K562 (cell line): ENCODE measurements at regions not wholly inside any gene's neighbourhood (a gene's known extent, or its start where the extent isn't known, plus 50 kb on each side); places are given as distances from the start of the nearest gene placed in this dataset.

Source experiments
- ATAC-seq: fragments of 200-7000 bp; cut with Tn5 transposase; 3 replicates; pipeline ENCODE4 v1.9.1; 2020; ENCODE audit warnings: moderate library complexity
- BruUV-seq: library from RNA; stranded (reverse); fragments of 400-500 nt; replicated peaks from 2 replicates; lab custom pipeline; 2021; lab: Mats Ljungman, UMichigan
- CTCF ChIA-PET: fragments of 300-600 bp; formaldehyde crosslinking; extraction: SDS; loops from one replicate; lab custom pipeline; 2021; ENCODE audit warnings: low intra/inter-chr PET ratio; lab: Yijun Ruan, JAX
- POLR2A ChIA-PET: fragments of 300-600, 350-650 bp; sonication (Branson Sonifier 250); formaldehyde crosslinking; extraction: SDS; loops from one replicate; lab custom pipeline; 2021; ENCODE audit warnings: antibody characterized with exemption, inconsistent platforms; lab: Yijun Ruan, JAX
- DNase-seq, 4 experiments: peaks; one replicate each; pipeline versions ENCODE4 v3.0.0 to v3.0.0-alpha.2; 2011 to 2018; ENCODE audit warnings: low spot score in 3 of 4, mixed read lengths in 3 of 4; ENCODE audit errors: extremely low read depth in 1 of 4
- FAIRE-seq: peaks from 2 replicates; lab custom pipeline; 2011; peaks lifted over from hg19 to GRCh38; lab: Jason Lieb, UNC
- H2AFZ ChIP-seq: 2 replicates; pipeline ENCODE4 v1.6.0; 2011; ENCODE audit warnings: low read depth, low read length, control low read depth, inconsistent platforms
- H3K27ac ChIP-seq: fragments of 200-600 bp; 3 replicates; pipeline ENCODE4 v1.8.0; 2011; ENCODE audit warnings: low read depth, mild to moderate bottlenecking, control low read depth, inconsistent platforms, low read length, moderate library complexity, mixed read lengths; ENCODE audit errors: extremely low read depth
- H3K27me3 ChIP-seq, 2 experiments: fragments of 300-600 bp in 1 of 2; 2 replicates in 1 of 2; 3 replicates in 1 of 2; pipeline versions ENCODE4 v1.6.0 to v1.8.0; 2011; ENCODE audit warnings: inconsistent platforms in 2 of 2, low read length in 2 of 2, mild to moderate bottlenecking in 1 of 2, mixed read lengths in 1 of 2, moderate library complexity in 1 of 2; ENCODE audit not compliant: control insufficient read depth in 2 of 2, insufficient read depth in 2 of 2
- H3K36me3 ChIP-seq: fragments of 300-600 bp; 3 replicates; pipeline ENCODE4 v1.8.0; 2011; ENCODE audit warnings: mild to moderate bottlenecking, low read length, inconsistent platforms; ENCODE audit not compliant: control insufficient read depth, insufficient read depth
- H3K4me1 ChIP-seq, 2 experiments: fragments of 200-600 bp in 1 of 2; replicated peaks in 1 of 2; 2 replicates in 1 of 2; 3 replicates in 1 of 2; pipeline versions ENCODE4 v1.5.1 to v1.8.0; 2011; ENCODE audit warnings: inconsistent platforms in 2 of 2, low read length in 2 of 2, mild to moderate bottlenecking in 1 of 2, mixed read lengths in 1 of 2, moderate library complexity in 1 of 2; ENCODE audit not compliant: control insufficient read depth in 2 of 2, insufficient read depth in 2 of 2
- H3K4me2 ChIP-seq: 2 replicates; pipeline ENCODE4 v1.6.1; 2011; ENCODE audit warnings: low read length, control low read depth, inconsistent platforms, mixed read lengths; ENCODE audit not compliant: insufficient read depth
- H3K4me3 ChIP-seq: fragments of 200-600 bp; sonication (generic), shearing (Covaris generic); 2 replicates; pipeline ENCODE4 v1.5.1; 2016; ENCODE audit warnings: control low read depth, inconsistent platforms
- H3K79me2 ChIP-seq: fragments of 200-600 bp; 3 replicates; pipeline ENCODE4 v1.8.0; 2011; ENCODE audit warnings: low read length, inconsistent platforms; ENCODE audit not compliant: control insufficient read depth, insufficient read depth
- H3K9ac ChIP-seq, 2 experiments: 2 replicates each; pipeline versions ENCODE4 v1.6.0 to v1.6.1; 2011; ENCODE audit warnings: low read depth in 2 of 2, low read length in 2 of 2, control low read depth in 1 of 2, inconsistent platforms in 1 of 2, mild to moderate bottlenecking in 1 of 2, mixed read lengths in 1 of 2; ENCODE audit not compliant: insufficient read depth in 1 of 2
- H3K9me1 ChIP-seq: one replicate; pipeline ENCODE4 v1.6.0; 2011; ENCODE audit warnings: inconsistent platforms, mild to moderate bottlenecking, low read length, moderate library complexity; ENCODE audit not compliant: control insufficient read depth, insufficient read depth
- H3K9me3 ChIP-seq: replicated peaks from 2 replicates; pipeline ENCODE4 v1.5.1; 2011; ENCODE audit warnings: low read depth, low read length, inconsistent platforms; ENCODE audit not compliant: control insufficient read depth, insufficient read depth
- H4K20me1 ChIP-seq: replicated peaks from 2 replicates; pipeline ENCODE4 v1.6.1; 2011; ENCODE audit warnings: low read length, inconsistent platforms, mixed read lengths; ENCODE audit not compliant: control insufficient read depth, insufficient read depth
- ATF7 ChIP-seq: fragments of 450-650 bp; IDR thresholded peaks from 2 replicates; pipeline ENCODE4 v1.7.1; 2014; ENCODE audit warnings: mild to moderate bottlenecking, moderate library complexity
- FOXP1 ChIP-seq: sonication (generic); formaldehyde crosslinking; IDR thresholded peaks from 2 replicates; pipeline ENCODE4 v1.8.0; 2022; ENCODE audit warnings: mild to moderate bottlenecking, missing genetic modification reagents
- GABPB1 ChIP-seq: sonication (generic); formaldehyde crosslinking; IDR thresholded peaks from 2 replicates; pipeline ENCODE4 v1.8.0; 2022; ENCODE audit warnings: mild to moderate bottlenecking, missing genetic modification reagents
- HDAC2 ChIP-seq: fragments of 450-650 bp; IDR thresholded peaks from 2 replicates; pipeline ENCODE4 v1.6.1; 2016; ENCODE audit warnings: mild to moderate bottlenecking
- HES1 ChIP-seq: fragments of 450-650 bp; IDR thresholded peaks from 2 replicates; pipeline ENCODE4 v1.6.1; 2016; ENCODE audit warnings: low read depth, mild to moderate bottlenecking, moderate library complexity
- NUFIP1 ChIP-seq: fragments of 450-650 bp; IDR thresholded peaks from 2 replicates; pipeline ENCODE4 v1.6.1; 2018; ENCODE audit not compliant: partially characterized antibody
- SFPQ ChIP-seq: fragments of 200-400 bp; formaldehyde crosslinking; IDR thresholded peaks from 2 replicates; pipeline ENCODE4 v1.6.1; 2017; ENCODE audit warnings: mild to moderate bottlenecking, low read depth, low read length, moderate library complexity
- ZBTB11 ChIP-seq, 3 experiments: fragments of 200-800 bp in 1 of 3; fragments of 250-450 bp in 1 of 3; fragments of 450-650 bp in 1 of 3; sonication (Bioruptor Pico) in 1 of 3; sonication (Bioruptor generic) in 1 of 3; formaldehyde crosslinking in 1 of 3; IDR thresholded peaks; 2 replicates each; pipeline versions ENCODE4 v1.6.1 to v1.8.0; 2016 to 2022; ENCODE audit warnings: mild to moderate bottlenecking in 2 of 3, missing genetic modification characterization in 2 of 3, missing compliant biosample characterization in 1 of 3, moderate library complexity in 1 of 3
- ZNF133 ChIP-seq: fragments of 250-450 bp; sonication (Bioruptor Pico); IDR thresholded peaks from 2 replicates; pipeline ENCODE4 v1.4.0; 2020; ENCODE audit warnings: mild to moderate bottlenecking
- WGBS: fragments of 100-300 bp; shearing (Covaris generic); methylation state at CpG from one replicate; pipeline ENCODE4 v1.1.6; 2016; ENCODE audit warnings: low coverage, mixed read lengths; ENCODE audit not compliant: insufficient coverage; ENCODE audit errors: missing lambda C conversion rate; 5-methylcytosine and 5-hydroxymethylcytosine counted together
- in situ Hi-C: fragments of 300-500 bp; cut with MboI; formaldehyde crosslinking; loops from 4 replicates; pipeline ENCODE4 v1.15.0; 2018; ENCODE audit warnings: inconsistent platforms, mixed read lengths
- intact Hi-C: fragments of 100-400 bp; cut with micrococcal nuclease; formaldehyde crosslinking; loops from 2 replicates; pipeline ENCODE4 v1.14.2; 2022

GRCh38 chr20:51945177-51945576, 142.9 kb upstream of the SALL4 start:
- Histone ChIP-seq H3K27me3 (peaks cover 4 to 14% of the 10 kb centered on the region in 2 experiments; a peak in 4 of 5 replicates), H2AFZ (no peak overlapping the region), H3K79me2 (no peaks in the 10 kb centered on the region), H3K9me1 (no peaks in the 10 kb centered on the region), H3K4me3 (no peak overlapping the region), H3K9me3 (no peaks in the 10 kb centered on the region; the same call in 1 of the 2 replicates), H3K4me1 (no peaks in the 10 kb centered on the region), H3K9ac (no peak overlapping the region), H3K36me3 (no peaks in the 10 kb centered on the region), H3K27ac (no peak overlapping the region), H3K4me2 (no peak overlapping the region), H4K20me1 (no peaks in the 10 kb centered on the region)
- ChIA-PET CTCF (no interaction called here), POLR2A (interaction anchor here (0.7 kb wide), 1 partner anchor 45 kb away, joined by 4 read pairs; no protein-coding TSS in a partner anchor)
- WGBS, result 3% methylated on average over 5 of the region's 5 CpGs
- FAIRE-seq, result no peak
- DNase-seq, result no peak
- no peak for TF ChIP-seq FOXP1 (CRISPR knock-in tag)
- BruUV-seq, result no TSS peak
- no peak for ATAC-seq
- intact Hi-C loops, result no loop called here
- in situ Hi-C loops, result no loop called here

GRCh38 chr20:51943761-51944160, 141.4 kb upstream of the SALL4 start:
- CTCF ChIA-PET, result no interaction called here
- WGBS, result 53% methylated on average over 5 of the region's 5 CpGs
- Histone ChIP-seq H3K4me3 (no peak overlapping the region), H3K4me2 (no peak overlapping the region), H3K79me2 (no peaks in the 10 kb centered on the region), H3K36me3 (no peaks in the 10 kb centered on the region), H2AFZ (no peak overlapping the region), H3K9me3 (no peaks in the 10 kb centered on the region; the same call in 1 of the 2 replicates), H3K9me1 (no peaks in the 10 kb centered on the region), H3K4me1 (no peaks in the 10 kb centered on the region), H3K27me3 (peaks cover 12 to 28% of the 10 kb centered on the region in 2 experiments), H3K9ac (no peak overlapping the region), H4K20me1 (no peaks in the 10 kb centered on the region), H3K27ac (no peak overlapping the region)
- POLR2A ChIA-PET, result no interaction called here
- ATAC-seq, result no peak
- no peak for FAIRE-seq
- BruUV-seq, result no TSS peak
- DNase-seq, result no peak
- in situ Hi-C loops (no loop called here), intact Hi-C loops (no loop called here)
- TF ChIP-seq ZBTB11 (CRISPR knock-in tag; IDR thresholded peaks at IDR 0.05) (no peak), ZNF133 (CRISPR knock-in tag) (no peak), GABPB1 (CRISPR knock-in tag) (no peak), HDAC2 (no peak), SFPQ (no peak), NUFIP1 (no peak), ATF7 (no peak), HES1 (no peak)
